Thyroid gland (tissue), 4 donors: ENCODE measurements at regions not wholly inside any gene's neighbourhood (a gene's known extent, or its start where the extent isn't known, plus 50 kb on each side); places are given as distances from the start of the nearest gene placed in this dataset.
"Not testable (repeated sequence)": the region's sequence is repeated elsewhere in the genome, so short reads cannot be mapped to it uniquely, and the experiment has no call there.

Experiments used
- DNase-seq, 2 donors: peaks; one replicate each; pipeline ENCODE4 v3.0.0-alpha.2; 2019
- H3K27ac ChIP-seq, 3 donors: fragments of 200-600 bp; sonication (generic); 1 replicate in 2 of 3; 2 replicates in 1 of 3; pipeline ENCODE4 v1.5.1; 2016 to 2019; ENCODE audit warnings: mild to moderate bottlenecking in 1 of 3, moderate library complexity in 1 of 3
- H3K27me3 ChIP-seq: fragments of 200-600 bp; sonication (generic); one replicate; pipeline ENCODE4 v1.5.1; 2019
- H3K36me3 ChIP-seq, 2 donors: fragments of 200-600 bp; sonication (generic); one replicate each; pipeline ENCODE4 v1.5.1; 2016 to 2019
- H3K4me1 ChIP-seq, 2 donors: fragments of 200-600 bp; sonication (generic); one replicate each; pipeline ENCODE4 v1.5.1; 2017 to 2019
- H3K4me3 ChIP-seq, 3 donors: fragments of 200-600 bp; sonication (generic); replicated peaks in 1 of 3; 1 replicate in 2 of 3; 2 replicates in 1 of 3; pipeline ENCODE4 v1.5.1; 2016; ENCODE audit warnings: mild to moderate bottlenecking in 1 of 3
- H3K9me3 ChIP-seq: fragments of 200-600 bp; sonication (generic); one replicate; pipeline ENCODE4 v1.5.1; 2017
- CTCF ChIP-seq, 6 experiments: fragments of 200-600 bp in 3 of 6; fragments of 450-650 bp in 3 of 6; sonication (generic) in 3 of 6; IDR thresholded peaks; one replicate each; pipeline ENCODE4 v1.5.1; 2016 to 2019; ENCODE audit warnings: antibody characterized with exemption in 6 of 6, mild to moderate bottlenecking in 2 of 6, inconsistent platforms in 1 of 6, moderate library complexity in 1 of 6
- POLR2A ChIP-seq, 2 donors: fragments of 450-650 bp; IDR thresholded peaks; one replicate each; pipeline ENCODE4 v1.6.1; 2017; ENCODE audit warnings: antibody characterized with exemption in 2 of 2, mild to moderate bottlenecking in 2 of 2, moderate library complexity in 1 of 2
- WGBS, 2 donors: methylation state at CpG; one replicate each; pipeline ENCODE4 v1.1.5; 2017; 5-methylcytosine and 5-hydroxymethylcytosine counted together
- intact Hi-C: fragments of 100-400 bp; cut with DNase I; formaldehyde crosslinking; loops from one replicate; pipeline ENCODE4 v1.15.1; 2023

- Histone ChIP-seq H3K4me1 (no peaks in the 10 kb centered on the region), H3K27ac (no peak overlapping the region), H3K36me3 (no peaks in the 10 kb centered on the region), H3K4me3 (no peak overlapping the region), H3K27me3 (no peaks in the 10 kb centered on the region), H3K9me3 (no peaks in the 10 kb centered on the region)
- WGBS, 2 donors: 68 to 71% methylated on average over 8 of the region's 8 CpGs
- intact Hi-C loops: no loop called here
- no peak for TF ChIP-seq POLR2A (IDR thresholded peaks at IDR 0.05)
- no peak for TF ChIP-seq CTCF (IDR thresholded peaks at IDR 0.05)
- no peak for DNase-seq
These were observed 105.4 kb downstream of the ZIC1 start for GRCh38 chr3:147514366-147515160.

- no peak for DNase-seq
- Histone ChIP-seq H3K36me3 (no peaks in the 10 kb centered on the region), H3K27ac (no peak overlapping the region), H3K4me3 (no peak overlapping the region), H3K9me3 (no peaks in the 10 kb centered on the region), H3K27me3 (no peaks in the 10 kb centered on the region), H3K4me1 (no peaks in the 10 kb centered on the region)
- no peak for TF ChIP-seq POLR2A (IDR thresholded peaks at IDR 0.05)
- TF ChIP-seq CTCF (IDR thresholded peaks at IDR 0.05): no peak
- 87 to 89% methylated on average over 6 of the region's 6 CpGs for WGBS, 2 donors
- intact Hi-C loops: no loop called here
These were observed 109.3 kb downstream of the ZIC1 start for GRCh38 chr3:147518465-147518864.

GRCh38 chr3:147521646-147522045 lies 112.5 kb downstream of the ZIC1 start:
- Histone ChIP-seq H3K4me1 (no peaks in the 10 kb centered on the region), H3K4me3 (no peak overlapping the region), H3K36me3 (no peaks in the 10 kb centered on the region), H3K27ac (no peak overlapping the region), H3K9me3 (no peaks in the 10 kb centered on the region), H3K27me3 (no peaks in the 10 kb centered on the region)
- 82 to 85% methylated on average over 3 of the region's 3 CpGs for WGBS, 2 donors
- TF ChIP-seq CTCF (IDR thresholded peaks at IDR 0.05) (no peak), POLR2A (IDR thresholded peaks at IDR 0.05) (no peak)
- DNase-seq: no peak
- intact Hi-C loops: no loop called here

- not testable (repeated sequence) for H3K27ac ChIP-seq, H3K27me3 ChIP-seq
These were observed 113.6 kb downstream of the ZIC1 start for GRCh38 chr3:147522780-147523179.

GRCh38 chr3:147529551-147529950 lies 120.4 kb downstream of the ZIC1 start:
- H3K36me3 ChIP-seq: no peaks in the 10 kb centered on the region
- H3K27ac ChIP-seq: no peak overlapping the region
- no peak for DNase-seq
- intact Hi-C loops: no loop called here
- H3K4me1 ChIP-seq: no peaks in the 10 kb centered on the region
- H3K4me3 ChIP-seq: no peak overlapping the region
- TF ChIP-seq CTCF (IDR thresholded peaks at IDR 0.05) (no peak), POLR2A (IDR thresholded peaks at IDR 0.05) (no peak)
- no peaks in the 10 kb centered on the region for H3K27me3 ChIP-seq
- no peaks in the 10 kb centered on the region for H3K9me3 ChIP-seq
- 76 to 82% methylated on average over 2 of the region's 2 CpGs for WGBS, 2 donors

More at GRCh38 chr3:147522780-147523179, 113.6 kb downstream of the ZIC1 start:
- DNase-seq, intact Hi-C loops, H3K4me3 ChIP-seq, H3K9me3 ChIP-seq, H3K36me3 ChIP-seq, H3K4me1 ChIP-seq: not testable (repeated sequence)
- 65 to 76% methylated on average over 1 of the region's 1 CpG for WGBS, 2 donors
